NCI-H187 treated with DMSO at 0.1 percent for 48 hours (cell line): ENCODE measurements at regions not wholly inside any gene's neighbourhood (a gene's known extent, or its start where the extent isn't known, plus 50 kb on each side); places are given as distances from the start of the nearest gene placed in this dataset.

Experiments
- DNase-seq: peaks from one replicate; lab custom pipeline; 2025; lab: John Stamatoyannopoulos, UW

- DNase-seq, result no peak
Observed at GRCh38 chr4:71275004-71275403, 63.8 kb upstream of the SLC4A4 start.

- DNase-seq, result no peak
Observed at GRCh38 chr4:71275570-71275969, 63.2 kb upstream of the SLC4A4 start.

- DNase-seq, result no peak
Observed at GRCh38 chr4:71277353-71277752, 61.5 kb upstream of the SLC4A4 start.

- no peak for DNase-seq
Observed at GRCh38 chr4:71283642-71284257, 55.1 kb upstream of the SLC4A4 start.

- no peak for DNase-seq
Observed at GRCh38 chr4:71287305-71287704, 51.5 kb upstream of the SLC4A4 start.

- no peak for DNase-seq
Observed at GRCh38 chr4:71288875-71289274, 49.9 kb upstream of the SLC4A4 start.
